ENCODE measurements at regions not wholly inside any gene's neighbourhood (a gene's known extent, or its start where the extent isn't known, plus 50 kb on each side); places are given as distances from the start of the nearest gene placed in this dataset.

GRCh38 chr2:51350100-51350499, 318.2 kb upstream of the NRXN1 start:
- Mint-ChIP-seq H3K36me3 (no peaks in the 10 kb centered on the region), H3K4me1 (no peaks in the 10 kb centered on the region), H3K27ac (no peak overlapping the region), H3K9me3 (peaks cover 0 to 13% (median 4%) of the 10 kb centered on the region in 7 donors), H3K4me3 (no peak overlapping the region), H3K27me3 (no peaks in the 10 kb centered on the region)
- no peak for ATAC-seq (ENCODE audit: low read depth in 2 of 2)
- no peak for DNase-seq

GRCh38 chr2:51344886-51345285, 313.0 kb upstream of the NRXN1 start:
- DNase-seq (no peak), ATAC-seq (ENCODE audit: low read depth in 2 of 2) (no peak)
- Mint-ChIP-seq H3K27ac (no peak overlapping the region), H3K27me3 (no peaks in the 10 kb centered on the region), H3K4me1 (no peaks in the 10 kb centered on the region), H3K36me3 (no peaks in the 10 kb centered on the region), H3K4me3 (no peak overlapping the region), H3K9me3 (peaks cover 0 to 8% (median 0%) of the 10 kb centered on the region in 7 donors)

- DNase-seq (no peak), ATAC-seq (ENCODE audit: low read depth in 2 of 2) (no peak)
- H3K36me3 Mint-ChIP-seq = no peaks in the 10 kb centered on the region
- no peak overlapping the region for H3K27ac Mint-ChIP-seq
- H3K9me3 Mint-ChIP-seq = peaks cover 0 to 11% (median 0%) of the 10 kb centered on the region in 7 donors
- no peak overlapping the region for H3K4me3 Mint-ChIP-seq
- no peaks in the 10 kb centered on the region for H3K27me3 Mint-ChIP-seq
- no peaks in the 10 kb centered on the region for H3K4me1 Mint-ChIP-seq
Observed at GRCh38 chr2:51335087-51336058, 303.4 kb upstream of the NRXN1 start.

GRCh38 chr2:51329512-51329911, 297.6 kb upstream of the NRXN1 start:
- no peaks in the 10 kb centered on the region for H3K36me3 Mint-ChIP-seq
- peaks cover 0 to 5% (median 0%) of the 10 kb centered on the region in 7 donors for H3K9me3 Mint-ChIP-seq
- ATAC-seq (ENCODE audit: low read depth in 2 of 2) (no peak), DNase-seq (no peak)
- no peak overlapping the region for H3K27ac Mint-ChIP-seq
- no peak overlapping the region for H3K4me3 Mint-ChIP-seq
- H3K4me1 Mint-ChIP-seq = no peaks in the 10 kb centered on the region
- H3K27me3 Mint-ChIP-seq = no peaks in the 10 kb centered on the region

GRCh38 chr2:51324051-51324450, 292.1 kb upstream of the NRXN1 start:
- no peak overlapping the region for H3K4me3 Mint-ChIP-seq
- no peaks in the 10 kb centered on the region for H3K36me3 Mint-ChIP-seq
- peaks cover 0 to 12% (median 2%) of the 10 kb centered on the region in 7 donors for H3K9me3 Mint-ChIP-seq
- ATAC-seq (ENCODE audit: low read depth in 2 of 2) = no peak
- H3K4me1 Mint-ChIP-seq = no peaks in the 10 kb centered on the region
- no peak overlapping the region for H3K27ac Mint-ChIP-seq
- no peaks in the 10 kb centered on the region for H3K27me3 Mint-ChIP-seq
- DNase-seq = no peak

GRCh38 chr2:51322613-51323012, 290.7 kb upstream of the NRXN1 start:
- no peak for ATAC-seq (ENCODE audit: low read depth in 2 of 2)
- Mint-ChIP-seq H3K27ac (no peak overlapping the region), H3K4me1 (no peaks in the 10 kb centered on the region), H3K9me3 (peaks cover 0 to 20% (median 8%) of the 10 kb centered on the region in 7 donors), H3K36me3 (peaks cover 0 to 6% of the 10 kb centered on the region in 2 donors), H3K4me3 (no peak overlapping the region), H3K27me3 (no peaks in the 10 kb centered on the region)
- no peak for DNase-seq

- no peaks in the 10 kb centered on the region for H3K36me3 Mint-ChIP-seq
- H3K27ac Mint-ChIP-seq = no peak overlapping the region
- H3K9me3 Mint-ChIP-seq = peaks cover 0 to 7% (median 0%) of the 10 kb centered on the region in 7 donors
- DNase-seq (no peak), ATAC-seq (ENCODE audit: low read depth in 2 of 2) (no peak)
- H3K4me1 Mint-ChIP-seq = no peaks in the 10 kb centered on the region
- H3K27me3 Mint-ChIP-seq = no peaks in the 10 kb centered on the region
- no peak overlapping the region for H3K4me3 Mint-ChIP-seq
Observed at GRCh38 chr2:51304311-51304710, 272.4 kb upstream of the NRXN1 start.

GRCh38 chr2:51301381-51301780, 269.4 kb upstream of the NRXN1 start:
- H3K4me1 Mint-ChIP-seq = no peaks in the 10 kb centered on the region
- DNase-seq (no peak), ATAC-seq (ENCODE audit: low read depth in 2 of 2) (no peak)
- peaks cover 0 to 8% (median 0%) of the 10 kb centered on the region in 7 donors for H3K9me3 Mint-ChIP-seq
- no peaks in the 10 kb centered on the region for H3K36me3 Mint-ChIP-seq
- no peaks in the 10 kb centered on the region for H3K27me3 Mint-ChIP-seq
- no peak overlapping the region for H3K4me3 Mint-ChIP-seq
- H3K27ac Mint-ChIP-seq = no peak overlapping the region

GRCh38 chr2:51299370-51299769, 267.4 kb upstream of the NRXN1 start:
- Mint-ChIP-seq H3K36me3 (no peaks in the 10 kb centered on the region), H3K9me3 (peaks cover 0 to 12% (median 0%) of the 10 kb centered on the region in 7 donors), H3K27me3 (no peaks in the 10 kb centered on the region), H3K27ac (no peak overlapping the region), H3K4me1 (no peaks in the 10 kb centered on the region), H3K4me3 (no peak overlapping the region)
- ATAC-seq (ENCODE audit: low read depth in 2 of 2) (no peak), DNase-seq (no peak)

GRCh38 chr2:51297488-51297887, 265.6 kb upstream of the NRXN1 start:
- H3K4me3 Mint-ChIP-seq = no peak overlapping the region
- no peaks in the 10 kb centered on the region for H3K4me1 Mint-ChIP-seq
- H3K27ac Mint-ChIP-seq = no peak overlapping the region
- H3K9me3 Mint-ChIP-seq = peaks cover 0 to 12% (median 0%) of the 10 kb centered on the region in 7 donors
- no peak for ATAC-seq (ENCODE audit: low read depth in 2 of 2)
- no peak for DNase-seq
- H3K27me3 Mint-ChIP-seq = no peaks in the 10 kb centered on the region
- no peaks in the 10 kb centered on the region for H3K36me3 Mint-ChIP-seq

- H3K4me3 Mint-ChIP-seq = no peak overlapping the region
- no peaks in the 10 kb centered on the region for H3K36me3 Mint-ChIP-seq
- H3K9me3 Mint-ChIP-seq = peaks cover 0 to 12% (median 0%) of the 10 kb centered on the region in 7 donors
- ATAC-seq (ENCODE audit: low read depth in 2 of 2) (no peak), DNase-seq (no peak)
- no peak overlapping the region for H3K27ac Mint-ChIP-seq
- no peaks in the 10 kb centered on the region for H3K27me3 Mint-ChIP-seq
- H3K4me1 Mint-ChIP-seq = no peaks in the 10 kb centered on the region
Observed at GRCh38 chr2:51293566-51294200, 261.8 kb upstream of the NRXN1 start.

GRCh38 chr2:51291762-51292551, 260.0 kb upstream of the NRXN1 start:
- Mint-ChIP-seq H3K4me3 (no peak overlapping the region), H3K36me3 (no peaks in the 10 kb centered on the region), H3K9me3 (peaks cover 0 to 5% (median 0%) of the 10 kb centered on the region in 7 donors), H3K27me3 (no peaks in the 10 kb centered on the region), H3K27ac (no peak overlapping the region), H3K4me1 (no peaks in the 10 kb centered on the region)
- ATAC-seq (ENCODE audit: low read depth in 2 of 2) = no peak
- no peak for DNase-seq

- Mint-ChIP-seq H3K27ac (no peak overlapping the region), H3K36me3 (no peaks in the 10 kb centered on the region), H3K4me3 (no peak overlapping the region), H3K4me1 (no peaks in the 10 kb centered on the region), H3K27me3 (no peaks in the 10 kb centered on the region), H3K9me3 (peaks cover 0 to 5% (median 2%) of the 10 kb centered on the region in 7 donors)
- DNase-seq = no peak
- no peak for ATAC-seq (ENCODE audit: low read depth in 2 of 2)
Observed at GRCh38 chr2:51290725-51291124, 258.8 kb upstream of the NRXN1 start.
